ENCODE measurements at regions not wholly inside any gene's neighbourhood (a gene's known extent, or its start where the extent isn't known, plus 50 kb on each side); places are given as distances from the start of the nearest gene placed in this dataset.

DNA sequence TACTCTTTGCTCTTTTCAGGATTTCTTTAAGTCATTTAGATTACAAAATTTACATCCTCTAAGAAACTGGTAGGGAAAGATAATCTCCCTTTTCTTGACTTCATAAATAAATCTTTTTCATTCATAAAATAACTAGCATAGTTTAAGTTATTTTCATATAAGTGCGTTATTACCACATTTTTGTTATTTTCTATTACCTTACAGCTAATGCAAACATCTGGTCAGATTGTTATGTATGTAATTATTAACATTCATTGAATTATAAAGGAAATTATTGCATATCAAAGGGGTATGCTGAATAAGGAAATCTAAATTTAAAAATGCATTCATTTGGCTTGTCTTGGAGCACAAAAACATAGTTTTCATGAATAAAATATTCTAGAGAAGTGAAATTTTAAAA is 55.3 kb upstream of the SLITRK1 start:
- no peak for TF ChIP-seq EZH2phosphoT487 (IDR thresholded peaks at IDR 0.05; ENCODE audit: insufficient read depth, low read depth)
- no peak for TF ChIP-seq EZH2 (IDR thresholded peaks at IDR 0.05; ENCODE audit: insufficient read depth, poor library complexity, severe bottlenecking)
